Astrocyte of the hippocampus (primary cell): ENCODE measurements at regions not wholly inside any gene's neighbourhood (a gene's known extent, or its start where the extent isn't known, plus 50 kb on each side); places are given as distances from the start of the nearest gene placed in this dataset.
A peak's percentile ranks its signal among the peaks of the same experiment; 100 is the strongest.

ENCODE experiments used
- DNase-seq: peaks from one replicate; pipeline ENCODE4 v3.0.0; 2011; ENCODE audit warnings: low read depth, low spot score

GRCh38 chr13:73757481-73758233 lies 376.5 kb downstream of the KLF12 start:
- DNase-seq = no peak

GRCh38 chr13:73754727-73755292 lies 379.4 kb downstream of the KLF12 start:
- peak; percentile 80 for DNase-seq

DNA sequence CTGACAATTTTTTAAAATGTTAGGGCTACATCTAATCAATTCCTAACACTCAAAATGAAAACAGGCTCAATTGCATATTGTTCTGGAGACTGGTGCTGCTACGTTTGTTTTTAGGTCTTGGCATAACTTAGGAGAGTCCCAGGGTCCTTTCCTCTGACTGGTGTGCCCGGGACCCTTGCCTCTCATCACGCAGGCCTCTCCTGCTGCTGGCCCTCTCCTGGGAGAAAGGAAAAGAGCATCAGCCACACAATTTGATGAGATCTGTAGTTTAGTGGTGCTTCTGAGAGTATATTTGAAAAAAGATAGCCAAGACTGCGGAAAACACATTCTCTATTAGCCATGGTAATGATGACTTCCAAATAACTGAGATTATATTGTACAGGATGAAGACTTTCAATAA lies 380.0 kb downstream of the KLF12 start:
- no peak for DNase-seq

- DNase-seq = no peak
These were observed 382.9 kb downstream of the KLF12 start for GRCh38 chr13:73751290-73751689.

- no peak for DNase-seq
These were observed 385.8 kb downstream of the KLF12 start for GRCh38 chr13:73748404-73748803.

DNA sequence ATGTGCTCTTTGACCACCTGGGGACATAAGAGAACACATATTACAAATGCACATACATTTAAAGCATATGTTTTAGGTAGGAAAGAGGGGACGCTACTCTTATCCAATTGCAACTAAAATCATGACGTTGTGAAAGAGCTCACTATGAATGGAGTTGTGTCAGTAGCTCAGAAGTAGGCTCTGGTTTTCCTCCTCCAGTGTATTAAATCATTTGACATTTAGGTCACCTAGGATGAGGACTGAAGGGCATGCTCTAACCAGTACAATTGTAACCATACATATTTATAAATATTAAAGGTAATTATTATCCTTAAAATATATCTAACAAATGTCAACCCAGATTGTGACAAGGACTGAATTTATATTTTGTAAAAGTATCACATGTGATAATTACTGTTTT lies 389.0 kb downstream of the KLF12 start:
- no peak for DNase-seq

DNA sequence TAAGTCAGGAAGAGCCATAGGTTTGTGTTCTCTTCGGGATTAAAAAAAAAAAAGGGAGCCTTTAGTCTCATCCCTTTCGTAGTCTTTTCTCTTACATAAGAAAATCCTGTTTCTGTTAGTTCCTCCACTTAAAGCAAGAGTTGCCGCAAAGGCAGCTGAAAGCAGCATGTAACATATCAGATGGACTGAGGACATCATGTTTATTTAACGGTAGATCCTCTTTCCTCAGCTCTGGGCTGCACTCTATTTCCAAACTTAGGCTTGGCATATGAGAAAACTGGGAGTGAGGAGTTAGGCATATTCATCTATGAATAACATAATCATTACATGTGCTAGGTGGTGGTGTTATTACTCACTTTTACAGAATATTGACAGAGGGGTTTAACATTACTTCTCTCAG lies 391.2 kb downstream of the KLF12 start:
- DNase-seq = no peak

- no peak for DNase-seq
These were observed 392.5 kb downstream of the KLF12 start for GRCh38 chr13:73741742-73742141.

DNA sequence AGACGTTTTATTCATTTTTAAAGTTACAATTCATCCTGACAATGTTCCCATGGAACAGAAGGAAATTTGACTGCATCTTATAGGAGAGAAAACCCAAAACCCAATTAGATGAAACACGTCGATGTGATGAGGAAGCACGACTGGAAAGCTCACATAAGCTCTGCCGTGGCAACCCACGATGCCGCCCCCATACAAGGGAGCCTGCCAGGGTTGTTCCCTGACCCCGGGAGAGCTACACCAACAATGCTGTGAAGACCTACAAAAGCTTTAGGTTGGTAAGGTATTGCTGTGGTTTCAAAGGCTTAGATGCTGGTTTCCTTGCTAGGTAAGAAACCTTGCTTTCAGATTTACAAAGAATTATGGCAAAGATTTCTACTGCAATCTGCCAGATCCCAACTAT lies 393.1 kb downstream of the KLF12 start:
- DNase-seq = no peak

GRCh38 chr13:73740666-73741065 lies 393.5 kb downstream of the KLF12 start:
- no peak for DNase-seq

GRCh38 chr13:73739394-73739793 lies 394.8 kb downstream of the KLF12 start:
- no peak for DNase-seq

DNA sequence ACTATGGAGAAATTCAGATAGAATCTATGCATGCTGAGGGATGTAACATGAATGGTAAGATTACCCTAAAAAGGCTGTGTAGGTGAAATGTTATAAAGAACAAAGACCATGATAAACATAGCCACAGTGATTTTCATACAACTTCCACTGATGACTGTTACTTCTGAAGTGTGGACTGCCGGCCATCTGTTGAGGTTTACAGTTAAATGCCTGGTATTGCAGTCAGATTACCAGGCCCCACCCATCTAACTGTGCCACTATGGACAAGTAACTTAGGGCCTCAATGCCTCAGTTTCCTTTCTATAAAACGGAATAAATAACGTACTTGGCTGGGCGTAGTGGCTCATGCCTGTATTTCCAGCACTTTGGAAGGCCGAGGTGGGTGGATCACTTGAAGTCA lies 395.6 kb downstream of the KLF12 start:
- DNase-seq = no peak

GRCh38 chr13:73737214-73737613 lies 397.0 kb downstream of the KLF12 start:
- DNase-seq = no peak

GRCh38 chr13:73733706-73734105 lies 400.5 kb downstream of the KLF12 start:
- DNase-seq = no peak

DNA sequence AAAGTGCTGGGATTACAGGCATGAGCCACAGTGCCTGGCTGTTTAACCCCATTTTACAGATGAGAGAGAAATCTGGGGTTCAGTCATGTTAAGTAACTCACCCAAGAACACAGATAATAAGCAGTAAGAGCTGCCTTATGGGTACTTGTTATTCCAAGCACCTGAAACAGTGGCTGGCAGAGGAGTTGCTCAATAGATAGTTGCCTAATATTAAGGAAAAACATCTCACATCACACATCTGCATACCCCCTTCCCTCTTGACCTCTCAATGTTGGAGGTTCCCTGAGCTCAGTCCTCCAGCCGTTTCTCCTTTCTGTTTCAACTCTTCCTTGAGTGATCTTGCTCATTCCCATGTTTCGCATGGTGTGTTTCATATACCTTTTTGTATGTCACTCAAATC lies 401.9 kb downstream of the KLF12 start:
- DNase-seq = no peak

DNA sequence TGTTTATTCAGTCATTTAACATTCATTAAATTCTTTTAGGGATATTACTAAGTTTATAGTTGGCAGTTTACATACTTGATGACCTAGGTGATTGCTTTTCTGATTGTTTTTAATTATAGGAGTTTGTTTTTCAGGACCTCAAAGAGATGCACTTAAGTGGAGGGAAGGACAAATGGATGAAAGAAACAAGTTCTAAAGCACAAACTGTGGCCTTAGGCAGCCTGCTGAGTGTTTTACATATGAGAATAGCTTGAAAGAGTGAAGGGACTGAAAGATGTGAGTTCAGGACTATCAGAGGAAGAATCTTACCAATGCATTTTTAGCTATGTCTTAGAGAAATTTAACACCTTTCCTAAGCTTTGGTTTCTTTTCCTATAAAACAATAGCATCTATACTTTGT lies 402.6 kb downstream of the KLF12 start:
- DNase-seq = no peak

DNA sequence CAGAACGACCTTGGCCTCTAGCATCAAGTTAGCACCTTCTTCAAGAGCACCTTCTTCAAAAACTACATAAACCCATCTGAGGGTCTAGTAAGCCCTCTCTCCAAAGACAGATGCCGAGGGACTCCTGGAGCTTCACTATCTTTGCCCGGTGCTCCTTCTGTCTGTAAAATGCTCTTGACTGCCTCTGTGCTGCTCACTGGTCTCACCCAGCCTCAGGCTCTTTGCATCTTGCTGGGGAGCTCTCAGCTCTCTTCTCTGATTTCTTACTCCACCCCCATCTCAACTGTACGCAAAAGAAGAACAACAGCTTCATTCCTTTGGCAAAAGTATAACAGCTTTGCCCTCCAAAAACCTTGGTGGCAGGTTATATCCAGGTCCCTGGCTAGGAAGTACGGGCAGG lies 404.2 kb downstream of the KLF12 start:
- DNase-seq = no peak

DNA sequence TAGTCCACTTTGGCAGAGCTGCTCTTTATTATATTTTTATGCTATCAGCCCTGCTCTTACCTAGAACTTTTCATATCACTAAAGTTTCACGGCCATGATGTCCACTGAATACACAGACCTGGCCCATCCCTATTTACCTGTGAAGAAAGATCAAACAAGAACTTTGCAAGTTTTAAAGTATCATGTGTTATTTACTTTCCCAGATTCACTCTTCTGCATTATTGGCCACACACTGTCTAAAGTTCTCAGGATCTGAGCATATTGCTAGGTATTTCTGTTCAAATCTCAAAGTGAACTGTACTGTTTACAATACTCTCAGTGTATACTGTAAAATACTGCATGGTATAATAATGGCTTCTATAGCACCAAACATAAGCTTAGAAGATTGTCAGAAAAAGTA lies 405.2 kb downstream of the KLF12 start:
- DNase-seq = no peak

GRCh38 chr13:73722120-73722519 lies 412.1 kb downstream of the KLF12 start:
- DNase-seq = peak; percentile 70

- no peak for DNase-seq
These were observed 412.6 kb downstream of the KLF12 start for GRCh38 chr13:73721571-73721970.

- DNase-seq = peak; percentile 15
These were observed 413.9 kb downstream of the KLF12 start for GRCh38 chr13:73720216-73720840.

DNA sequence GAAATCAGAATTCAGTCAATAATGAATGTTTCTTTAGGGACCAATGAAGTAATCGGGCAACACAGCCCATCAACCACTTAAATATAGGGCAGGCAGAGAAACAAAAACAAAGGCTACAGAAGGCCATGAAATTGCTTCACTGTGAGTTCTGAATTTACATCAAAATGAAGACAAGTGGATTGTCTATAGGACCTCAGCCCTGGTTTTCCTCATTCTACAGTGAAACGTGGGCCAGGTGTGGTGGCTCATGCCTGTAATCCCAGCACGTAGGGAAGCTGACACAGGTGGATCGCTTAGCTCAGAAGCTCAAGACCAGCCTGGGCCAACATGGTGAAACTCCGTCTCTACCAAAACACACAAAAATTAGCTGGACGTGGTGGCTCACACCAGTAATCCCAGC lies 416.0 kb downstream of the KLF12 start:
- no peak for DNase-seq

DNA sequence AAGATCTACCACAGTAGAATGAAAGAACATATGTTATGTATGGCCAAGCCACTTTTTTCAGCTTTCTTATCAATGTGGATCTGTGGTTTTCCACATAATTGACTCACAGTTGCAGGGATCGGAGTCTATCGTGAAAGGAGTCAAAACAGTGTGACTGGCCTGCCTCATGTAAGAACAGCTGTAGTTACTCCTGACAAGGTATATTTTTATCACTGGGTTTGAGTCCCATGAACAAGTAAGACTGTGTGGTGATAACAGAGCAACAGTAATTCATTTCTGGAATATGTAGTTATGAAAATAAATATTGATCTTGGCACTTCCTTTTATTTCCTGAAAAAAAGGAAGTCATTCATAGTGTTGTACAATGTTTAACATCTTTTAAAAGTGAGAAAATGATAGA lies 416.6 kb downstream of the KLF12 start:
- DNase-seq = peak; percentile 65
